IMR-90 (cell line): ENCODE measurements at regions not wholly inside any gene's neighbourhood (a gene's known extent, or its start where the extent isn't known, plus 50 kb on each side); places are given as distances from the start of the nearest gene placed in this dataset.

Experiments
- ATAC-seq: fragments of 200-7000 bp; cut with Tn5 transposase; 2 replicates; pipeline ENCODE4 v1.9.1; 2020; ENCODE audit warnings: low read depth, mild to moderate bottlenecking, moderate library complexity
- BruUV-seq: library from RNA; stranded (reverse); fragments of 400-500 nt; replicated peaks from 2 replicates; lab custom pipeline; 2021; lab: Mats Ljungman, UMichigan
- CTCF ChIA-PET: fragments of 300-600 bp; formaldehyde crosslinking; extraction: SDS; loops from one replicate; lab custom pipeline; 2021; ENCODE audit warnings: antibody characterized with exemption; lab: Yijun Ruan, JAX
- POLR2A ChIA-PET: fragments of 300-600 bp; sonication (Branson Sonifier 250); formaldehyde crosslinking; loops from one replicate; lab custom pipeline; 2022; ENCODE audit warnings: antibody characterized with exemption; ENCODE audit not compliant: unreplicated experiment; lab: Charles Lee
- DNase-seq: peaks from one replicate; pipeline ENCODE4 v3.0.0; 2013
- H2AFZ ChIP-seq: replicated peaks from 2 replicates; pipeline ENCODE3; 2013; ENCODE audit warnings: low read length, mild to moderate bottlenecking; ENCODE audit not compliant: poor library complexity
- H2AK5ac ChIP-seq: 2 replicates; pipeline ENCODE4 v1.6.1; 2013; ENCODE audit warnings: low read depth, low read length, inconsistent platforms
- H2AK9ac ChIP-seq: replicated peaks from 2 replicates; pipeline ENCODE3; 2013; ENCODE audit warnings: mild to moderate bottlenecking, low read depth, low read length, moderate library complexity; ENCODE audit not compliant: poor library complexity
- H2BK120ac ChIP-seq: 2 replicates; pipeline ENCODE4 v1.6.1; 2013; ENCODE audit warnings: low read depth, low read length, inconsistent platforms
- H2BK15ac ChIP-seq: 3 replicates; pipeline ENCODE4 v1.6.1; 2013; ENCODE audit warnings: low read depth, low read length, inconsistent platforms
- H2BK20ac ChIP-seq: 2 replicates; pipeline ENCODE4 v1.6.1; 2013; ENCODE audit warnings: low read depth, mild to moderate bottlenecking, inconsistent platforms, low read length, moderate library complexity
- H2BK5ac ChIP-seq: 2 replicates; pipeline ENCODE4 v1.6.1; 2013; ENCODE audit warnings: mild to moderate bottlenecking, low read depth, low read length, inconsistent platforms; ENCODE audit not compliant: poor library complexity, severe bottlenecking
- H3K14ac ChIP-seq: replicated peaks from 2 replicates; pipeline ENCODE4 v1.6.1; 2013; ENCODE audit warnings: low read depth, low read length, inconsistent platforms
- H3K18ac ChIP-seq: 2 replicates; pipeline ENCODE4 v1.6.1; 2013; ENCODE audit warnings: low read depth, low read length, control low read depth
- H3K23ac ChIP-seq: 2 replicates; pipeline ENCODE4 v1.6.1; 2013; ENCODE audit warnings: low read depth, low read length, inconsistent platforms
- H3K27ac ChIP-seq: 2 replicates; pipeline ENCODE4 v1.5.1; 2013; ENCODE audit warnings: mild to moderate bottlenecking, control low read depth, low read length; ENCODE audit not compliant: insufficient read depth
- H3K27me3 ChIP-seq: 2 replicates; pipeline ENCODE4 v1.6.1; 2013; ENCODE audit warnings: low read length; ENCODE audit not compliant: control insufficient read depth, insufficient read depth
- H3K36me3 ChIP-seq: 2 replicates; pipeline ENCODE4 v1.6.1; 2013; ENCODE audit warnings: low read length, mixed read lengths; ENCODE audit not compliant: control insufficient read depth, insufficient read depth
- H3K4ac ChIP-seq: 2 replicates; pipeline ENCODE4 v1.6.1; 2013; ENCODE audit warnings: low read depth, low read length, inconsistent platforms
- H3K4me1 ChIP-seq: 2 replicates; pipeline ENCODE4 v1.6.1; 2013; ENCODE audit warnings: low read length, mixed read lengths; ENCODE audit not compliant: control insufficient read depth, insufficient read depth
- H3K4me2 ChIP-seq: 2 replicates; pipeline ENCODE4 v1.6.1; 2013; ENCODE audit warnings: low read depth, mild to moderate bottlenecking, control low read depth, low read length, moderate library complexity
- H3K4me3 ChIP-seq: 2 replicates; pipeline ENCODE4 v1.5.1; 2013; ENCODE audit warnings: low read depth, mild to moderate bottlenecking, control low read depth, low read length, moderate library complexity; ENCODE audit not compliant: insufficient read depth
- H3K56ac ChIP-seq: 2 replicates; pipeline ENCODE4 v1.6.1; 2013; ENCODE audit warnings: low read length, inconsistent platforms; ENCODE audit not compliant: insufficient read depth; ENCODE audit errors: extremely low read depth
- H3K79me1 ChIP-seq, 2 experiments: 2 replicates each; pipeline ENCODE4 v1.6.1; 2013; ENCODE audit warnings: low read length in 2 of 2, inconsistent platforms in 1 of 2, low read depth in 1 of 2
- H3K9ac ChIP-seq: 2 replicates; pipeline ENCODE4 v1.6.1; 2013; ENCODE audit warnings: low read depth, low read length, control low read depth
- H3K9me1 ChIP-seq: 2 replicates; pipeline ENCODE4 v1.6.1; 2013; ENCODE audit warnings: low read length, inconsistent platforms; ENCODE audit not compliant: insufficient read depth
- H3K9me3 ChIP-seq: 2 replicates; pipeline ENCODE4 v1.6.1; 2013; ENCODE audit warnings: low read length; ENCODE audit not compliant: control insufficient read depth, insufficient read depth
- H4K20me1 ChIP-seq: 2 replicates; pipeline ENCODE4 v1.6.1; 2013; ENCODE audit warnings: low read length, inconsistent platforms; ENCODE audit not compliant: insufficient read depth
- H4K5ac ChIP-seq: 2 replicates; pipeline ENCODE4 v1.6.1; 2013; ENCODE audit warnings: mild to moderate bottlenecking, low read depth, low read length, control low read depth
- H4K8ac ChIP-seq, 2 experiments: 2 replicates each; pipeline ENCODE4 v1.6.1; 2013; ENCODE audit warnings: low read depth in 2 of 2, low read length in 2 of 2, control low read depth in 1 of 2, inconsistent platforms in 1 of 2
- H4K91ac ChIP-seq: 2 replicates; pipeline ENCODE4 v1.6.1; 2013; ENCODE audit warnings: low read depth, low read length, inconsistent platforms; ENCODE audit not compliant: insufficient read depth
- BHLHE40 ChIP-seq: fragments of 150-350 bp; IDR thresholded peaks from 2 replicates; pipeline ENCODE4 v1.6.1; 2016; ENCODE audit warnings: mild to moderate bottlenecking, low read depth, low read length
- CEBPB ChIP-seq: IDR thresholded peaks from 2 replicates; pipeline ENCODE4 v1.6.1; 2012; ENCODE audit warnings: low read depth, low read length, improper control_type of control experiment
- CHD1 ChIP-seq: IDR thresholded peaks from 2 replicates; pipeline ENCODE4 v1.6.1; 2012; ENCODE audit warnings: low read depth, low read length, improper control_type of control experiment
- CTCF ChIP-seq: conservative IDR thresholded peaks from 2 replicates; pipeline ENCODE4 v1.5.1; 2012; ENCODE audit warnings: mild to moderate bottlenecking, low read depth, low read length, improper control_type of control experiment
- ELK1 ChIP-seq: fragments of 150-350 bp; IDR thresholded peaks from 2 replicates; pipeline ENCODE4 v1.6.1; 2016; ENCODE audit warnings: low read depth, mild to moderate bottlenecking, low read length, moderate library complexity, borderline replicate concordance
- FOS ChIP-seq: fragments of 150-350 bp; IDR thresholded peaks from 2 replicates; pipeline ENCODE4 v1.6.1; 2016; ENCODE audit warnings: low read depth, low read length
- MAFK ChIP-seq: IDR thresholded peaks from 2 replicates; pipeline ENCODE4 v1.6.1; 2012; ENCODE audit warnings: low read depth, low read length, improper control_type of control experiment
- MAZ ChIP-seq: IDR thresholded peaks from 2 replicates; pipeline ENCODE4 v1.6.1; 2012; ENCODE audit warnings: low read depth, mild to moderate bottlenecking, low read length, improper control_type of control experiment, moderate library complexity, borderline replicate concordance
- MXI1 ChIP-seq: IDR thresholded peaks from 2 replicates; pipeline ENCODE4 v1.6.1; 2012; ENCODE audit warnings: low read depth, mild to moderate bottlenecking, low read length, moderate library complexity, borderline replicate concordance
- NFE2L2 ChIP-seq: fragments of 150-350 bp; IDR thresholded peaks from 2 replicates; pipeline ENCODE4 v1.6.1; 2016; ENCODE audit warnings: low read depth, mild to moderate bottlenecking, low read length
- POLR2A ChIP-seq: IDR thresholded peaks from 2 replicates; pipeline ENCODE4 v1.6.1; 2012; ENCODE audit warnings: mild to moderate bottlenecking, low read depth, low read length
- RAD21 ChIP-seq: IDR thresholded peaks from 2 replicates; pipeline ENCODE4 v1.6.1; 2012; ENCODE audit warnings: low read length, improper control_type of control experiment
- RCOR1 ChIP-seq: IDR thresholded peaks from 2 replicates; pipeline ENCODE4 v1.6.1; 2012; ENCODE audit warnings: mild to moderate bottlenecking, low read length, improper control_type of control experiment; ENCODE audit not compliant: insufficient replicate concordance
- RFX5 ChIP-seq: IDR thresholded peaks from 2 replicates; pipeline ENCODE4 v1.8.0; 2012; ENCODE audit warnings: low read depth, mild to moderate bottlenecking, low read length, moderate library complexity
- SMC3 ChIP-seq: fragments of 150-350 bp; IDR thresholded peaks from 2 replicates; pipeline ENCODE4 v1.6.1; 2016; ENCODE audit warnings: low read depth, mild to moderate bottlenecking, antibody characterized with exemption, low read length, moderate library complexity
- USF2 ChIP-seq: fragments of 150-350 bp; IDR thresholded peaks from 2 replicates; pipeline ENCODE4 v1.6.1; 2017; ENCODE audit warnings: mild to moderate bottlenecking, antibody characterized with exemption, low read length, low read depth
- WGBS, 2 experiments: methylation state at CpG; one replicate each; pipeline versions ENCODE4 v1.1.5 to v1.1.7; 2013; ENCODE audit warnings: missing lambda C conversion rate in 2 of 2; ENCODE audit not compliant: insufficient read length in 1 of 2; ENCODE audit errors: extremely low coverage in 2 of 2; 5-methylcytosine and 5-hydroxymethylcytosine counted together
- dilution Hi-C: fragments of 300-500 bp; cut with HindIII; formaldehyde crosslinking; loops from one replicate; pipeline ENCODE4 v1.14.3; 2018; ENCODE audit warnings: low sequenced_read_pairs; ENCODE audit not compliant: unreplicated experiment
- in situ Hi-C: fragments of 300-500 bp; cut with MboI; formaldehyde crosslinking; loops from 3 replicates; pipeline ENCODE4 v1.14.3; 2019; ENCODE audit warnings: low sequenced_read_pairs, inconsistent platforms, mixed read lengths
- intact Hi-C: fragments of 100-400 bp; cut with micrococcal nuclease; formaldehyde crosslinking; loops from 2 replicates; pipeline ENCODE4 v1.10.0; 2022

- Histone ChIP-seq H3K56ac (0 out of 2 replicates have a peak overlapping the region, but pooled peaks have one; percentile 38), H4K8ac (peak overlapping the region; percentile 2 to 83; a peak in 2 of 4 replicates), H3K23ac (no peak overlapping the region), H3K9me1 (no peaks in the 10 kb centered on the region), H2BK15ac (peak overlapping the region; percentile 80; the same call in 1 of the 3 replicates), H3K9me3 (no peaks in the 10 kb centered on the region), H3K4me1 (peaks cover 7% of the 10 kb centered on the region), H3K9ac (no peak overlapping the region), H3K14ac (peak overlapping the region; percentile 59; the same call in 1 of the 2 replicates), H2AK5ac (peak overlapping the region; percentile 88; the same call in 1 of the 2 replicates), H2BK120ac (peak overlapping the region; percentile 88), H3K36me3 (no peaks in the 10 kb centered on the region), H2AFZ (no peak overlapping the region), H3K4me2 (no peak overlapping the region), H3K27ac (no peak overlapping the region), H2BK20ac (peak overlapping the region; percentile 66), H3K27me3 (no peaks in the 10 kb centered on the region), H3K79me1 (peaks cover 0 to 5% of the 10 kb centered on the region in 2 experiments; a peak in 1 of 4 replicates), H3K4me3 (no peak overlapping the region), H4K5ac (no peak overlapping the region; the same call in 1 of the 2 replicates), H2AK9ac (peak overlapping the region; percentile 11), H4K91ac (peak overlapping the region; percentile 77), H2BK5ac (peak overlapping the region; percentile 85), H3K18ac (no peak overlapping the region; the same call in 1 of the 2 replicates), H4K20me1 (no peaks in the 10 kb centered on the region), H3K4ac (peak overlapping the region; percentile 84)
- ATAC-seq (no peak), DNase-seq (no peak)
- in situ Hi-C loops (no loop called here), intact Hi-C loops (no loop called here), dilution Hi-C loops (no loop called here)
- POLR2A ChIA-PET, result no interaction called here
- no peak for TF ChIP-seq MAZ
- TF ChIP-seq RCOR1, result no peak
- no peak for TF ChIP-seq ELK1
- no peak for TF ChIP-seq CTCF
- TF ChIP-seq MXI1, result no peak
- TF ChIP-seq RAD21, result no peak
- TF ChIP-seq RFX5, result no peak
- no peak for TF ChIP-seq CHD1
- TF ChIP-seq POLR2A, result no peak
- TF ChIP-seq FOS, result no peak
- TF ChIP-seq USF2, result no peak
- no peak for TF ChIP-seq NFE2L2
- TF ChIP-seq CEBPB, result no peak
- no peak for TF ChIP-seq BHLHE40
- no peak for TF ChIP-seq MAFK
- no peak for TF ChIP-seq SMC3
- CTCF ChIA-PET, result no interaction called here
- 100% methylated on average over 4 of the region's 8 CpGs; no CpG with 5 or more reads in 1 of the 2 experiments for WGBS, 2 experiments
- no TSS peak for BruUV-seq
Observed at GRCh38 chr13:28575200-28575599, 80.3 kb upstream of the FLT1 start.
